HG03039 (cell line): ENCODE measurements at regions not wholly inside any gene's neighbourhood (a gene's known extent, or its start where the extent isn't known, plus 50 kb on each side); places are given as distances from the start of the nearest gene placed in this dataset.
A peak's percentile ranks its signal among the peaks of the same experiment; 100 is the strongest.
"Not testable (repeated sequence)": the region's sequence is repeated elsewhere in the genome, so short reads cannot be mapped to it uniquely, and the experiment has no call there.

Experiments used
- ATAC-seq: cut with Tn5 transposase; IDR thresholded peaks from one replicate; pipeline ENCODE4 v1.9.1; 2021; ENCODE audit warnings: mild to moderate bottlenecking, moderate library complexity; ENCODE audit not compliant: unreplicated experiment

DNA sequence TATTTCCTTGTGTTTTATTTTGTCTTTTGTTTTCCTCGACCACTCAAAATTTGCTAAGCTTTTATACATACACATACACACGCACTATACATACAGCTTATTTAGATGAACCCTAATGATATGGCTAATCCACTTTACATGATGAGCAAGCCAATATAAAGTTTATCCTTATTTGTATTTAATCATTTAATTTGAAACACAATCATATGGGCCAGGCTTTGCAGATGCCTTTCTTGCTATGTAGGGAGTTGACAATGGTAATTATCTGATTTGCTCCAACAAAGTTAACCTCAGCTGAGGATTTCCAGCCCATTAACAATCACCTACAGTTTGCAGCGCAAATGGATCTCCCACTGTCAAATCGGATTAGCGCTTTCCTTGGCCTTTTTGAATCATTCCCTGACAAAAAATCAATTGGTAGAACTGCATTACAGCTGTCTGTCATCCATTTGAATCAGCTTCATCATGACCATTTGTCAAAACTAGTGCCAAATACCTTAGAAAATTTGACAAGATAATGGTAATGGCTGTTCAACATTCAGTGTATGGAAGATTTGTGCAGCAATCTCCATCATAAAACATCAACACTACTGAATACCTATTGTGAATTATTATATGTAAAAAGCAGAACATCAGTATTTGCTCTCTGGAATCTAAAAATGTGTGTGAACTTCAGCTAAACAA, 352.6 kb downstream of the MRPL39 start:
- no peak for ATAC-seq

DNA sequence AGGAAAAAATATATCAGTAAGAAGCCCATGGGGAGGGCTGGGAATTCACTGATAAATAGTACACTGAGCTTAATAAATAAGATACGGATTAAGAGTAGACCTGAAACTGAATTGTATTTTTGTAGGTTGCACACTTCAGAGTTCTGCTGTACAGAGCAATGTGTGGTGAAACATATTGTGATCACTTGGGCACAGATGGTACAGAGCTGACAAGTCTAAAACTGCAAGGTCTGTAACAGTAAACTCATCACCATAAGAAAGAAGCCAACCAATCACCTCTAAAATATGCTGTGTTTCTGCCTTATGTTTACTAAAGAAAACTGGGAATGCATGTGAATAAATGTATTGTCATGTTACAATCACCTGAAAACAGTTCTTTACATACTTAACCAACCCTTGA, 360.7 kb downstream of the MRPL39 start:
- ATAC-seq: no peak

DNA sequence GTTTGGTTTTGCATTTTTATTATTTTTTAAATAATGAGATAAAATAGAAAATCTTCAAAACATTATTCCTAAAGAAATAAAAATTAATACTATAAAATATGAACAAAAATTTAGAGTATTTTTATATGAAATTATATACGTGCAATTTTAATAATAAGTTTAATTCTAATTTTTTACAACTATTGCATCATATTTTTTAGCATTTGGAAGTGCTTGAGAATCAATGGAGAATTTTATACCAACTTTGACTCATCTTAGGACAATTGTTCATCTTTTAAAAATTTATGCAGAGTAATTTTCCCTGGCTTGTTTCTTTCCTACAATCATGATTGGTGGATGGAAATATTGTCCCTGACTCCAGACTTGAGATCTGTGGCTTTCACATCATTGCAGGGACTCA, 362.5 kb downstream of the MRPL39 start:
- no peak for ATAC-seq

DNA sequence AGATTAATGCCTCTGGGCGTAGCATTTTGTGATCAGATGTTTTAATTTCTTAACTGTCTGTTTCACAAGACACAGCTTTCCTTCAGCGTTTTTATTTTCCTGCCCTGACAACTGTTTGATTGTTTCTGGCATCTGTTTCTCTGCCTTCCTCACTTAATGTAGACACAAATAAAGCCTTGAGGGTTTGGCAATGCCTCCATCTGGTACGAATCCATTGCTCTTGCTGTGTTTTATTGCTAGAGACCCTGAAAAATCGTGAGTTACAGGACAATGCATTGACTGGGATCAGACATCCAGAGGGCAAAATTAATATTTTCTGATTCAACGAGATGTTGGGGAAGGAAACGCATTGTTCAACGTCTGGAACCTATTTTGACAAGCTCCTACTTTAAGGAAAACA, 363.5 kb downstream of the MRPL39 start:
- no peak for ATAC-seq

DNA sequence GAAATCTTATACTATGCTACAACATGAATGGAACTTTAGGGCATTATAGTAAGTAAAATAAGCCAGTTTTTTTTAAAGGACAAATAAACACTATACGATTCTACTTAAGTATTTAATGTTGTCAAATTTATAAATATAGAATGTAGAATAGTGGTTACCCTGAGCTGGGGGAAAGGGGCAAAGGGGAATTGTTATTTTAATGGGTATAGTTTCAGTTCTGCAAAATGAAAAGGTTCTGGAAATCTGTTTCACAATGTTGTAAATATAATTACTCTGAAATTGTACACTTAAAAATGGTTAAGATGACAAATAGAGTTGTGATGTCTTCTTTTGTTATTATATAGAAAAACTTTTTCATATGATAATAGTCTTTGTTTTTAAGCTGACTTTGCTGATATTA, 366.3 kb downstream of the MRPL39 start:
- ATAC-seq: no peak

DNA sequence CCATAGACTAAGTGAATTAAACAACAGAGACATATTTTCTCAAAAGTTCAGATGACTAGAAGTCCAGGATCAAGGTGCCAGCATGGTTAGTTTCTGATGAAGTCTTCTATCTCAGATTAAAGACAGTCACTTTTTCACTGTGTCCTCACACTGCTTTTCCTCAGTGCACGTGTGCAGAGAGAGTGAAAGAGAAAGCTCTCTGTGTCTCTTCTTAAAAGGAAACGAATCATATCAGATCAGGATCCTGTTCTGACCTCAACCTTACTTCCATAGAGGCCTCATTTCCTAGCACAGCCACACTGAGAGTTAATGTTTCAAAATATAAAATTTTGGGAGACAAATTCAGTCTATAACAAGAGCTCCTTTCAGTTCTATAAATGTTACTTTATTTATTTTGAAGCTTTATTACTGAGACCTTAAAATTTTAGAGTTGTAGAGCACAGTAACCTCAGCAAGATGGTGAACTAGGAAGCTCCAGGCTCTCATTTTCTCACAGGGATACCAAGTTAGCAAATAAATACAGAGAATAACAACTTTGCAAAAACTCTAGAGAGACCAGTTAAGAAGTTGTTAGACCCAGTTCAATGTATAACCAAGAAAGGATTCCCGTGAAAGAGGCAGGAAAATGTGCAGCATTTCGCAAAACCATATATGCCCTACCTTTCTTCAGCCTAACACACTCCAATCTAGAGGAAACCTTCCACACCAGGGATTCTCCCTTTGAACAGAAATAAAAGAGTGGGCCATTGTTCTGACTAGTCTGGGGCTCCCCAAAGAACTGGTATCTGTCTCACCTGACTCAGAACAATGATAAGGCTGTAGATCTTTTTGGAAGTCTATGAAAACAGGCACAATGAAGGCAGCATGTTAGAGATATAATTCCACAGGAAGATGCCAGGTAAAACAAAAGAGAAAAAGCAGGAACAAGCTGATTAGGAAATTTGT, 372.2 kb downstream of the MRPL39 start:
- ATAC-seq: no peak

DNA sequence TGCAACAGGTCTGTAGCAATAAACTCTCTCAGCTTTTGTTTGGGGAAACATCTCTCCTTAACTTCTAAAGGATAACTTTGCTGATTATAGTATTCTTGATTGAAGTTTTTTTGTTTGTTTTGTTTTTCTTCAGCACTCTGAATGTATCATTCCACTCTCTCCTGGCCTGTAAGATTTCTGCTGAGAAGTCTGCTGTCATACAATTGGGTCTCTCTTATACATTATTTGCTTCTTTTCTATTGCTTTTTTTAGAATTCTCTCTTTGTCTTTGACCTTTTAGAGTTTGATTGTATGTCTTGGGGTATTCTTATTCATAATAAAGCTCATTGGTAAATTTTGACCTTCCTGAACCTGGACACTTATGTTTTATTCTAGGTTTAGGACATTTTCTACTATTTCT, 386.3 kb downstream of the MRPL39 start:
- ATAC-seq: no peak

DNA sequence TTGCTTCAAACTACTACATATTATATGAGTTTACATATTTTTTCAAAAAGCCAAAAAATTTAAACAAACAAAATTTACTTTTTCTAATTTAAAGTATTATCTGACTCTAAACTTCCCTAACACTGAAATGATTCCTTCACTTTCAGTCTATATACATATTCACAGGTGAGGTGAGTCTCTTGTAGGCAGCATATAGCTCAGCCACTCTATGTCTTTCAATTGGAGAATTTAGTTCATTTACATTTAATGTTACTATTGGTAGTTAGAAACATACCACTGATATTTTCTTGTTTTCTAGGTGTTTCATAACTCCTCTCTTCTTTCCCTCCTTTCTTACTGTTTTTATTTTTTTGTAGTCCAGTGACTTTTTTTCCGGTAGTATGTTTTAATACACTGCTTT, 387.1 kb downstream of the MRPL39 start:
- ATAC-seq: no peak

DNA sequence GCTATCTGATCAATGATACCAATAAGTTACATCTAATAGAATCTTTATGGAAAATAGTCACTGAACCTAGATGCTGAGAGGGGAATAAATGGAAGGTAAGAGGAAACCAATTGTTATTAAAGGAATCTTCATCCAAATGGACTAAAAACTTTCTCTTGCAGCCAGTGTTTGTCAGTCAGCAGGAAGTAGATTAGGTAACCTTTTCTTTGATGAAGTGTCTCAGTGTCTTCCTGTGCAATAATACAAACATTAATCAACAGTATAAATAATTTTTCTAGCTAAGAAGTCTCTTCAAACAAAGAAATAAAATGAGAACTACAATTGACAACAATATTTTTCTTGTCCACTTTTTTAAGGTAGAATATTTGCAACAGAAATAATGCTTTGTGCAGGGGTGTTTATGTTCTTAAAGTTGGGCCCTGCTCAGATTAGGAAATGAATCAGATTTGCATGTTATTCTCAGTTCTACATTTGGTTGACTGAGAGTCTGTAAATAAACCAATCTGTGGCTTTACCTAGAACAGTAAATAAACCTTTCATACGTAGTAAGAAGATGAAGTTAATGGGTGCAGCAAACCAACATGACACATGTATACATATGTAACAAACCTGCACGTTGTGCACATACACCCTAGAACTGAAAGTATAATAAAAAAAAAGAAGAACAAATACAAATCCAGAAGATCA, 391.4 kb downstream of the MRPL39 start:
- peak; percentile 96 for ATAC-seq

DNA sequence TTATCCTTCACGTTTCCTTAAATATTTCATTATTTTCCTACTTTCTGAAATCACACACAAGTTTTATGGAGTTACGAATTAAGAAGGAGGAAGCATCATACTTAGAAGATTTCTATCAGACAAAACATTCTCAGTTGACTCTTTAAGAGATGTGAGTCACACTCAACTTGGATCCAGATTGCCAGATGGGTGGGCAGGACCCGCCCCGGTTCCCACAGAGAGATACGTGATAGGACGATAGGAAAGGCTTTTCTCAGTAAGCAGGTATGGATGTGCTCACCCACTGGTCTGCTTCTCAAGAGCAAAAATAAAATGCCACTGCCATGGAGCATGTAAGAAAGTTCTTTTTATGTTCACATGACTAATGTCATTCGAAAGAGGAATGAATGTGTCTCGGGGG, 392.6 kb downstream of the MRPL39 start:
- ATAC-seq: no peak

DNA sequence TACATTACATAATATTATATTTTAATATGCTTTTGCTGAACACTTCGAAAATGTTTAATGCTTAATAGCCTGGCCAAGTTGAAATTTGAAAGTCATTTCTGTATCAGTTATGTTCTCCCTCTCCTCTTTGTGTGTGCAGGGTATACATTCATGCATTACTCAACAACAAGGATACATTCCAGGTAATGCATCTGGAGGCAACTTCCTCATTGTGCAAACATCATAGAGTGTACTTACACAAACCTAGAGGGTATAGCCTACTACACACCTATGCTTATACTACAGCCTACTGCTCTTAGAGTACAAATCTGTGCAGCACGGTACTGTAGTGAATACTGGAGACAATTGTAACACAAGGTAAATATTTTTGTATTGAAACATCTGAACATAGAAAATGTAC, 407.3 kb downstream of the MRPL39 start:
- ATAC-seq: no peak

DNA sequence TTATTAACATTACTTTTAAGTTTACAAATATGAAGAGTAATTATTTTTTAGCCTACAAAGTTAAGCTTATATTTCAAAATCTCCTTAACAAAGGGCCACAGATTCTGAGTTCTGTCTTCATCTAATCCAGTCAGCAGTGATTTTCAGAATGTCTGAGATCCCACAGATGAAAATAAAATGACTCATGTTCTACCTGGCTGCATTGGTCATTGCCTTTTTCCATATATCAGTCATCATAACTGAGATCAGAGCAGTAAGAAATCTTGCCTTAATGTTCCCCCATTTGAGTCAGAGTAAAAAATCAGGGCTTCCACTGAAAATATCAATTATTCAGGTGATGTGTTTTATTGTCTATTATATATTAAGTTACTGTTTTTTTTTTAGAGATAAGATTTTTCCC, 416.1 kb downstream of the MRPL39 start:
- peak; percentile 55 for ATAC-seq

DNA sequence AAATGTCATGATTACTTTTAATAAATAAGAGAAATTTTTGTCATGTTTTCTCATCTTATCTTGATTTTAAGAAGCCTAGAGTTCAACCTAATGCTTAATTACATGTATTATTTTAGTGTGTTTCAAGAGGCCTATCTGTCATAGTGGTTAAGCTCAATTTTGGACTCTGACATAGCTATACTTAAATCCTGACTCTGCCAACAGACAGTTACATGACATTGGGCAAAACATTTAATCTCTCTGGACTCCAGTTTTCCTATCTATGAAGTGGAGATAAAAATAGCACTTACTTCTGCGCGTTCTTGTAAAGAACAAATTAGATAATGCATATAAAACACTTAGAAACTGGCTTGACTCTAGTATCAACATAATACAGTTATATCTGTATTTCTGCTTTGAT, 417.8 kb downstream of the MRPL39 start:
- ATAC-seq: no peak

DNA sequence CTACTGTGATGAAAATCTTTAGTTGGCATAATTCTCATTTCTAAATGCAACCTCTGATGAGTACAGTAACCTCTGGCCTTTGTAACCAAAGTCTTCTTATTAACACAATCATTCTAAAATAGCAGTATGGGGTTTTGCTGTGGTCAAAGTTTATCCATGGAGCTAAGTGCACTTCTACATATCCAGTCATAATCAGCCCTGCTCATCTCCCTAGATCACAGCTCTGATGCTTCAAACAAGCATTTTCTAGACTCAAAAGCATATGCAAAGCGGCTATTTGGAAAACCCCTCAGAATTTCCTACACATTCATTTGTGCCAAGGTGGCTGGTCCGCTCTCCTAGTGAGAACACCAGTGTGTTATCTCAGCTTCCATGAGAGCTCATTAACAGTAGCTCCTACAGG, 418.6 kb downstream of the MRPL39 start:
- peak; percentile 78 for ATAC-seq

DNA sequence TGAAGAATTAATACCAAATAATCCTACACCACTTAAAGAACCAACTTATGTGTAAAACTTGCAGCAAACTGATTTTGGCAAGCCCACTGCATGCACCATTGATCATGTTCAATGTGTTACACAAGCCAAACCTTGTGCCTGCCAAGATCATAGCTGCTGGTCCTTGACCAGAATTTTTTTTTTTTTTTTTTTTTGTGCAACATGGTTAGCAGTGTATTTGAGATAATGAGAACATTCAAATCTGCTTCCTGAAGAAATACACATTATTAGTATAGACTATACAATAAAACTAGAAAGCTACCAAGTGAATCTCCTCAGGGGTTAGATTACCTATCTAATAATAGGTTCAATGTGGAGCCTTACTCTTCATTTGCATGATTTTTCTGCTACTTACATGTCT, 421.0 kb downstream of the MRPL39 start:
- ATAC-seq: no peak

DNA sequence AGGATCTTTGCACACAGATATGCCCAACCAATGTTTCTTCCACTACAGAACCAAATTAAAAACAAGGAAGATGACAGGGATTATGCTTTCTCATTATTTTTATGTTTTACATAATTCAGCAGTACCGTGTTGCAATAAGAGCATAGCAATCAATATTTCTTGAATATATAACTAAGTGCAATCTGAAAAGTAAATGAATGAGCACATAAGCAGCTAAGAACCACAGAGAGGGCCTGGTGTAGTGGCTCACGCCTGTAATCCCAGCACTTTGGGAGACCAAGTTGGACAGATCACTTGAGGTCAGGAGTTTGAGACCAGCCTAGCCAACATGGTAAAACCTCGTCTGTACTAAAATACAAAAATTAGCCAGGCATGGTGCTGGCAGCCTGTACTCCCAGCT, 423.7 kb downstream of the MRPL39 start:
- ATAC-seq: no peak

DNA sequence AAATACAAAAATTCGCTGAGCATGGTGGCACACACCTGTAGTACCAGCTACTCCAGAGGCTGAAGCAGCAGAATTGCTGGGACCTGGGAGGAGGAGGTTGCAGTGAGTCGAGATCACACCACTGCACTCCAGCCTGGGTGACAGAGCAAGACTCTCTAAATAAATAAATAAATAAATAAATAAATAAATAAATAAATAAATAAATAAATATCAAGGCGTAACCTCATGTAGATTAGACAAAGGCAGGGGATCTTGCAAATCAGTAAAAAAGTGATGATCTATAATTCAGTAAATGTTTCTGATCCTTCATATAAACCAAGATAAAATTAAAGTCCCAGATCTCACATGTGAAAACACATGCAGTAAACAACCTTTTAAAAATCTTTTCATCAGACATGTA, 425.6 kb downstream of the MRPL39 start:
- ATAC-seq: not testable (repeated sequence)

DNA sequence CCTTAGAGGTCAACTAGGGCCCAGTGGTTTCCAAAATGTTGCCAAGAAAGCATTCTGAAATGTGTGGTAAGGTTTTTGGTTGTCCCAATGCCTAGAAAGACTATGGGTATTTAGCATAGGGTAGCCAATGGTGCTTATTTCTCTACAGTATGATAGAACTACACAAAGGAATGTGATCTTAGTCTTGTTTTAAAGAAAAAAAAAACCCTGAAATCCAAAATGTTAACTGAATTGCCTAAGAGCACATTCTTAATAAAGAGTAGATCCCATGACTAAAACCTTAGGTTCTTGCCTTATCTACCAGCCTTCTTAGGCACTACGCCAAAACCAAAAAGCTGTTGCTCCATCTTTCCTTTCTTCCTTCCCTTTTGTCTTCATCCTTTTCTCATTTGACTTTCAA, 428.2 kb downstream of the MRPL39 start:
- no peak for ATAC-seq

DNA sequence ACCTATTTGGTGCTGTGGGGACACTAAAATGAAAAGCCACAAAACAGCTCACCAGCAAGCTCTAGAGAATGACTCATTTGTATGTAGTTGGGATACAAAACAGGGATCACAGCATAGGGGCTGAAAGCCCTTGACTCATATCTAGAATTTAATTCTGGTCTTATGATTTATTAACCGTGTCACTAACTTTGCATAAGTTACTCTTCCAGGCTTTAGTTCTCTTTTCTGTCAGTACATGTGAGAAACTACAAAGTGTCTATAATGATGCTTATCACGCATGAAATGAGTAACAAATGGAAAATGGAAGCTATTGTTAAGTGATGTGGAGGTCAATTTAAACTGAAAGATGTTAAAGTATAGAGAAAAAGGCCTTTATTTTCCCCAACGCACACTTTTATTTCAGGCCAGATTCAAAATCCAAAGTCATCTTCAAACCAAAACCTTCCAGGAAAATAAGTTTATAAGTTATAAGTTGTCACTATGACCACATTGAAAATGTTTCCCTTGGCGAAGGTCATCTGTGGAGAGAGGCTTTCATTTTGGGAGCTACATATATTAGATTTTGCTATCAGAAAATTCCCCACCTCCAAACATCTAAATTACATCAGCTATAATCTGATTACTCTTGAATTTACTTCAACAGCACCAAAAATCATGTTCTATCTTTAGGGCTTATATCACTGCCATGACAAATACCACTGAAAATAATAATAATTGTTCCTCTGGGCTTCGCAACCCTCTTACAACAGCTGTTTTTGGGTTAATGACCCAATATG, 430.5 kb downstream of the MRPL39 start:
- peak; percentile 93 for ATAC-seq

DNA sequence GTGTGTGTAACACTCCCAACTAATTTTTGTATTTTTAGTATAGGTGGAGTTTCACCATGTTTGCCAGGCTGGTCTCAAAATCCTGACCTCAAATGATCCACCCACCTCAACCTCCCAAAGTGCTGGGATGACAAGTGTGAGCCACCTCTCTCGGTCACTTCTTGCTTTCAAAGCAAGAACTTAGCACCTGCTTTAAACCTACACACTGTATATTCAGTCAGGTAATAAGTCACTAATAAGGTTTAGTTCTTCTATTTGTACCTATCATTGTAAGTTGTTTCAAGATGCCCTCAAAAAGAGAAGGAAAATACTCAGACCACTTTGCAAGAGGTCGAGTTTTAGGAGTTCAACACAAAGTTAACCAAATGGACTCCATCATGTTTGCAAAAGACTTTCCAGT, 431.3 kb downstream of the MRPL39 start:
- no peak for ATAC-seq

DNA sequence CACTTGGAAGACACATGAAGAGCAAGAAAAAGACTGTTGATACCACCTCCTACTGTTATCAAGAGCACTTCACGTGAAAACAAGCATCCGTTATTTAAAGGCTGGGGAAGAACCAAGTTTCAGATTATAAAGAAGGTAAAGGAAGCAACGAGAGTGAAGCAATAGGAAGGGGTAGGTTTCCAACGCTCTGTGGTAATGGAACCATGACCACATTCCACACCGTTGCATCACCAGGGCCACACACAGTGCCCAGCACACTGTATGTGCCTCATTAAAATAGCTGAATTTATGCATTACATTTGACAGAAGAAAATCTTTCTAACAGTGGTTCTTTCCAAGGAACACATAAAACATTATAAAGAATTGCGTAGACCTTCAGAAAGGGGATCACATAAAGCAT, 435.8 kb downstream of the MRPL39 start:
- ATAC-seq: no peak
